Thymus (tissue), 11 donors: ENCODE measurements at regions not wholly inside any gene's neighbourhood (a gene's known extent, or its start where the extent isn't known, plus 50 kb on each side); places are given as distances from the start of the nearest gene placed in this dataset.

Source experiments
- DNase-seq, 9 donors: peaks; one replicate each; pipeline ENCODE4 v3.0.0-alpha.2; 2013; ENCODE audit warnings: low spot score in 9 of 9, low read depth in 6 of 9, missing footprints in 1 of 9
- H3K27ac ChIP-seq, 2 donors: one replicate each; pipeline ENCODE4 v1.5.1; 2013; ENCODE audit warnings: control low read depth in 1 of 2, low read depth in 1 of 2, low read length in 1 of 2, mild to moderate bottlenecking in 1 of 2, moderate library complexity in 1 of 2
- H3K27me3 ChIP-seq, 2 donors: one replicate each; pipeline ENCODE4 v1.5.1; 2013; ENCODE audit warnings: low read length in 1 of 2; ENCODE audit not compliant: control insufficient read depth in 2 of 2, insufficient read depth in 1 of 2
- H3K36me3 ChIP-seq, 2 donors: one replicate each; pipeline ENCODE4 v1.5.1; 2013; ENCODE audit warnings: low read length in 1 of 2, mild to moderate bottlenecking in 1 of 2, moderate library complexity in 1 of 2; ENCODE audit not compliant: control insufficient read depth in 2 of 2, insufficient read depth in 2 of 2
- H3K4me1 ChIP-seq, 2 donors: one replicate each; pipeline ENCODE4 v1.5.1; 2013; ENCODE audit warnings: low read length in 2 of 2; ENCODE audit not compliant: control insufficient read depth in 2 of 2, insufficient read depth in 2 of 2
- H3K4me3 ChIP-seq, 2 donors: one replicate each; pipeline ENCODE4 v1.5.1; 2013; ENCODE audit warnings: low read length in 2 of 2, control low read depth in 1 of 2, mild to moderate bottlenecking in 1 of 2
- H3K9me3 ChIP-seq, 2 donors: one replicate each; pipeline ENCODE4 v1.5.1; 2013; ENCODE audit warnings: low read length in 1 of 2, mild to moderate bottlenecking in 1 of 2; ENCODE audit not compliant: control insufficient read depth in 2 of 2, insufficient read depth in 1 of 2
- WGBS: extraction: QIAGEN DNeasy Blood & Tissue Kit; methylation state at CpG from one replicate; pipeline ENCODE4 v1.1.7; 2013; 5-methylcytosine and 5-hydroxymethylcytosine counted together
- donor health status: healthy.

- Histone ChIP-seq H3K27ac (peak overlapping the region in 1 of 2 donors; percentile 68), H3K36me3 (peaks cover 0 to 7% of the 10 kb centered on the region in 2 donors), H3K4me1 (peaks cover 2 to 5% of the 10 kb centered on the region in 2 donors), H3K9me3 (peaks cover 0 to 3% of the 10 kb centered on the region in 2 donors), H3K27me3 (no peaks in the 10 kb centered on the region), H3K4me3 (no peak overlapping the region)
- peak in 2 of 9 donors; percentile 43 to 68 for DNase-seq
- WGBS, result 46% methylated on average over 9 of the region's 9 CpGs
Observed at GRCh38 chr6:22087960-22088706, 208.7 kb downstream of the PRL start.

- H3K27ac ChIP-seq, result no peak overlapping the region
- DNase-seq, result no peak
- 93% methylated on average over 5 of the region's 5 CpGs for WGBS
- no peaks in the 10 kb centered on the region for H3K27me3 ChIP-seq
- peaks cover 7 to 15% of the 10 kb centered on the region in 2 donors for H3K4me1 ChIP-seq
- no peak overlapping the region for H3K4me3 ChIP-seq
- peaks cover 0 to 9% of the 10 kb centered on the region in 2 donors for H3K36me3 ChIP-seq
- H3K9me3 ChIP-seq, result no peaks in the 10 kb centered on the region
Observed at GRCh38 chr6:22091424-22091948, 205.3 kb downstream of the PRL start.

- H3K27me3 ChIP-seq, result no peaks in the 10 kb centered on the region
- peaks cover 0 to 16% of the 10 kb centered on the region in 2 donors for H3K36me3 ChIP-seq
- H3K4me1 ChIP-seq, result peaks cover 4 to 15% of the 10 kb centered on the region in 2 donors
- peak in 1 of 9 donors; percentile 48 for DNase-seq
- 97% methylated on average over 1 of the region's 1 CpG for WGBS
- H3K9me3 ChIP-seq, result no peaks in the 10 kb centered on the region
- peak overlapping the region in 1 of 2 donors; percentile 68 for H3K27ac ChIP-seq
- no peak overlapping the region for H3K4me3 ChIP-seq
Observed at GRCh38 chr6:22095836-22096235, 201.0 kb downstream of the PRL start.

GRCh38 chr6:22098601-22099031, 198.2 kb downstream of the PRL start:
- no peaks in the 10 kb centered on the region for H3K27me3 ChIP-seq
- no peak overlapping the region for H3K4me3 ChIP-seq
- peak overlapping the region in 1 of 2 donors; percentile 26 for H3K27ac ChIP-seq
- H3K4me1 ChIP-seq, result peaks cover 4 to 15% of the 10 kb centered on the region in 2 donors
- peaks cover 0 to 13% of the 10 kb centered on the region in 2 donors for H3K36me3 ChIP-seq
- DNase-seq, result no peak
- H3K9me3 ChIP-seq, result no peaks in the 10 kb centered on the region

GRCh38 chr6:22099231-22099630, 197.6 kb downstream of the PRL start:
- Histone ChIP-seq H3K27ac (no peak overlapping the region), H3K4me3 (no peak overlapping the region), H3K36me3 (peaks cover under 1 to 17% of the 10 kb centered on the region in 2 donors), H3K9me3 (no peaks in the 10 kb centered on the region), H3K4me1 (peaks cover 4 to 15% of the 10 kb centered on the region in 2 donors), H3K27me3 (no peaks in the 10 kb centered on the region)
- WGBS, result 92% methylated on average over 7 of the region's 7 CpGs
- DNase-seq, result no peak

- no peak overlapping the region for H3K4me3 ChIP-seq
- no peaks in the 10 kb centered on the region for H3K9me3 ChIP-seq
- H3K27me3 ChIP-seq, result no peaks in the 10 kb centered on the region
- peaks cover 4 to 15% of the 10 kb centered on the region in 2 donors for H3K4me1 ChIP-seq
- no peak overlapping the region for H3K27ac ChIP-seq
- WGBS, result 79% methylated on average over 5 of the region's 5 CpGs
- no peak for DNase-seq
- peaks cover 4 to 14% of the 10 kb centered on the region in 2 donors for H3K36me3 ChIP-seq
Observed at GRCh38 chr6:22099923-22100322, 196.9 kb downstream of the PRL start.

GRCh38 chr6:22101163-22101562, 195.7 kb downstream of the PRL start:
- Histone ChIP-seq H3K27me3 (no peaks in the 10 kb centered on the region), H3K36me3 (peaks cover 4 to 14% of the 10 kb centered on the region in 2 donors), H3K9me3 (no peaks in the 10 kb centered on the region), H3K4me1 (peaks cover 0 to 8% of the 10 kb centered on the region in 2 donors), H3K27ac (no peak overlapping the region), H3K4me3 (no peak overlapping the region)
- WGBS, result 96% methylated on average over 3 of the region's 3 CpGs
- DNase-seq, result no peak

- Histone ChIP-seq H3K4me3 (no peak overlapping the region), H3K4me1 (peaks cover 0 to 8% of the 10 kb centered on the region in 2 donors), H3K27ac (no peak overlapping the region), H3K36me3 (peaks cover 4 to 14% of the 10 kb centered on the region in 2 donors), H3K9me3 (no peaks in the 10 kb centered on the region), H3K27me3 (no peaks in the 10 kb centered on the region)
- DNase-seq, result no peak
- 98% methylated on average over 3 of the region's 3 CpGs for WGBS
Observed at GRCh38 chr6:22102671-22103070, 194.2 kb downstream of the PRL start.

GRCh38 chr6:22106451-22106850, 190.4 kb downstream of the PRL start:
- no peaks in the 10 kb centered on the region for H3K27me3 ChIP-seq
- H3K9me3 ChIP-seq, result no peaks in the 10 kb centered on the region
- no peak overlapping the region for H3K4me3 ChIP-seq
- H3K27ac ChIP-seq, result no peak overlapping the region
- peak in 1 of 9 donors; percentile 36 for DNase-seq
- H3K36me3 ChIP-seq, result peaks cover 4 to 27% of the 10 kb centered on the region in 2 donors
- H3K4me1 ChIP-seq, result peaks cover 6 to 10% of the 10 kb centered on the region in 2 donors
- 97% methylated on average over 5 of the region's 5 CpGs for WGBS
